GM12878 (cell line): ENCODE measurements at regions not wholly inside any gene's neighbourhood (a gene's known extent, or its start where the extent isn't known, plus 50 kb on each side); places are given as distances from the start of the nearest gene placed in this dataset.
A peak's percentile ranks its signal among the peaks of the same experiment; 100 is the strongest.

Source experiments
- ATAC-seq: fragments of 200-7000 bp; cut with Tn5 transposase; 3 replicates; pipeline ENCODE4 v1.9.1; 2020; ENCODE audit warnings: mild to moderate bottlenecking, moderate library complexity
- BruUV-seq: library from RNA; stranded (reverse); fragments of 400-500 nt; replicated peaks from 2 replicates; lab custom pipeline; 2021; lab: Mats Ljungman, UMichigan
- CTCF ChIA-PET: fragments of 300-600 bp; sonication (Branson Sonifier 250); formaldehyde crosslinking; extraction: SDS; loops from one replicate; lab custom pipeline; 2021; ENCODE audit warnings: inconsistent platforms; lab: Yijun Ruan, JAX
- POLR2A ChIA-PET: fragments of 350-600 bp; formaldehyde crosslinking; extraction: SDS; loops from one replicate; lab custom pipeline; 2021; ENCODE audit warnings: inconsistent platforms; lab: Charles Lee
- RAD21 ChIA-PET: fragments of 300-600 bp; sonication (Branson Sonifier 250); formaldehyde crosslinking; loops from one replicate; lab custom pipeline; 2023; ENCODE audit warnings: antibody characterized with exemption; ENCODE audit not compliant: unreplicated experiment; lab: Charles Lee
- SMC1A ChIA-PET: fragments of 300-600 bp; sonication (Branson Sonifier 250); formaldehyde crosslinking; loops from one replicate; lab custom pipeline; 2023; ENCODE audit not compliant: unreplicated experiment, uncharacterized antibody; lab: Charles Lee
- DNase-seq: peaks from one replicate; pipeline ENCODE4 v3.0.0-alpha.2; 2011; ENCODE audit warnings: low read depth, low spot score
- FAIRE-seq: peaks from 3 replicates; lab custom pipeline; 2011; peaks lifted over from hg19 to GRCh38; lab: Jason Lieb, UNC
- H2AFZ ChIP-seq: 2 replicates; pipeline ENCODE4 v1.6.0; 2011; ENCODE audit warnings: low read depth, low read length, control low read depth; ENCODE audit not compliant: control insufficient read depth
- H3K27ac ChIP-seq: 2 replicates; pipeline ENCODE4 v1.5.1; 2011; ENCODE audit warnings: control low read depth; ENCODE audit not compliant: control insufficient read depth, insufficient read depth
- H3K27me3 ChIP-seq, 2 experiments: replicated peaks in 1 of 2; 2 replicates each; pipeline versions ENCODE4 v1.6.0 to v1.6.1; 2011; ENCODE audit warnings: low read length in 1 of 2; ENCODE audit not compliant: control insufficient read depth in 2 of 2, insufficient read depth in 2 of 2
- H3K36me3 ChIP-seq, 2 experiments: 2 replicates each; pipeline ENCODE4 v1.5.1; 2011; ENCODE audit warnings: low read length in 1 of 2; ENCODE audit not compliant: control insufficient read depth in 2 of 2, insufficient read depth in 2 of 2
- H3K4me1 ChIP-seq: 2 replicates; pipeline ENCODE4 v1.6.1; 2011; ENCODE audit warnings: mild to moderate bottlenecking, low read length, moderate library complexity, mixed read lengths; ENCODE audit not compliant: control insufficient read depth, insufficient read depth
- H3K4me2 ChIP-seq: 2 replicates; pipeline ENCODE4 v1.6.0; 2011; ENCODE audit warnings: control low read depth; ENCODE audit not compliant: control insufficient read depth, insufficient read depth
- H3K4me3 ChIP-seq: fragments of 200-600 bp; sonication (generic); 2 replicates; pipeline ENCODE4 v1.5.1; 2016
- H3K79me2 ChIP-seq: 2 replicates; pipeline ENCODE4 v1.6.0; 2011; ENCODE audit warnings: low read length; ENCODE audit not compliant: control insufficient read depth, insufficient read depth
- H3K9ac ChIP-seq: 2 replicates; pipeline ENCODE4 v1.8.0; 2011; ENCODE audit warnings: low read length, control low read depth, mixed read lengths; ENCODE audit not compliant: control insufficient read depth, insufficient read depth
- H3K9me3 ChIP-seq: replicated peaks from 3 replicates; pipeline ENCODE4 v1.5.1; 2011; ENCODE audit warnings: mild to moderate bottlenecking, low read length; ENCODE audit not compliant: control insufficient read depth, insufficient read depth
- H4K20me1 ChIP-seq: 2 replicates; pipeline ENCODE4 v1.6.0; 2011; ENCODE audit not compliant: control insufficient read depth, insufficient read depth
- BCL3 ChIP-seq: IDR thresholded peaks from 2 replicates; pipeline ENCODE4 v1.6.1; 2011; ENCODE audit warnings: borderline replicate concordance, low read depth, mild to moderate bottlenecking, moderate library complexity, low read length; ENCODE audit not compliant: insufficient read depth, poor library complexity, severe bottlenecking
- CBX3 ChIP-seq: fragments of 200-600 bp; sonication (generic); IDR thresholded peaks from 2 replicates; pipeline ENCODE4 v1.6.1; 2016; ENCODE audit warnings: low read depth, borderline replicate concordance
- CHD4 ChIP-seq: fragments of 200-600 bp; sonication (generic); IDR thresholded peaks from 2 replicates; pipeline ENCODE4 v1.6.1; 2016; ENCODE audit warnings: mild to moderate bottlenecking
- CTCF ChIP-seq, 3 experiments: IDR thresholded peaks in 2 of 3; conservative IDR thresholded peaks in 1 of 3; 2 replicates each; pipeline ENCODE4 v1.5.1; 2011; ENCODE audit warnings: low read depth in 3 of 3, low read length in 3 of 3, mild to moderate bottlenecking in 3 of 3, control low read depth in 2 of 3, moderate library complexity in 2 of 3, inconsistent platforms in 1 of 3, mixed read lengths in 1 of 3; ENCODE audit not compliant: control insufficient read depth in 2 of 3, insufficient read depth in 1 of 3; ENCODE audit errors: extremely low read depth in 1 of 3
- E4F1 ChIP-seq: fragments of 450-650 bp; IDR thresholded peaks from 2 replicates; pipeline ENCODE4 v1.6.1; 2018; ENCODE audit warnings: borderline replicate concordance, mild to moderate bottlenecking; ENCODE audit not compliant: partially characterized antibody
- EGR1 ChIP-seq, 2 experiments: IDR thresholded peaks; 1 replicate in 1 of 2; 2 replicates in 1 of 2; pipeline ENCODE4 v1.6.1; 2011 to 2012; ENCODE audit warnings: low read depth in 2 of 2, low read length in 2 of 2, borderline replicate concordance in 1 of 2, mild to moderate bottlenecking in 1 of 2, moderate library complexity in 1 of 2
- FOXK2 ChIP-seq: fragments of 450-650 bp; IDR thresholded peaks from 2 replicates; pipeline ENCODE4 v1.6.1; 2017; ENCODE audit warnings: mild to moderate bottlenecking, moderate library complexity
- HCFC1 ChIP-seq: fragments of 150-350 bp; IDR thresholded peaks from 2 replicates; pipeline ENCODE4 v1.6.1; 2014; ENCODE audit warnings: low read length
- IRF3 ChIP-seq: fragments of 450-650 bp; IDR thresholded peaks from 2 replicates; pipeline ENCODE4 v1.6.1; 2014; ENCODE audit warnings: mild to moderate bottlenecking
- IRF5 ChIP-seq: fragments of 450-650 bp; IDR thresholded peaks from 2 replicates; pipeline ENCODE4 v1.6.1; 2017; ENCODE audit warnings: borderline replicate concordance
- RAD21 ChIP-seq: IDR thresholded peaks from 2 replicates; pipeline ENCODE4 v1.6.1; 2011; ENCODE audit warnings: mild to moderate bottlenecking, low read depth, low read length, moderate library complexity; ENCODE audit not compliant: insufficient read depth
- RBBP5 ChIP-seq: fragments of 200-600 bp; sonication (generic); conservative IDR thresholded peaks from 2 replicates; pipeline ENCODE4 v1.6.1; 2016
- YY1 ChIP-seq: IDR thresholded peaks from 2 replicates; pipeline ENCODE4 v1.6.1; 2011; ENCODE audit warnings: low read depth, mild to moderate bottlenecking, low read length
- ZBED1 ChIP-seq: IDR thresholded peaks from 2 replicates; pipeline ENCODE4 v1.6.1; 2016; ENCODE audit warnings: borderline replicate concordance
- ZNF622 ChIP-seq: fragments of 450-650 bp; IDR thresholded peaks from 2 replicates; pipeline ENCODE4 v1.6.1; 2017; ENCODE audit warnings: mild to moderate bottlenecking, inconsistent platforms
- in situ Hi-C: fragments of 300-500 bp; cut with MboI; formaldehyde crosslinking; loops from 9 replicates; pipeline ENCODE4 v1.14.3; 2018; ENCODE audit warnings: mixed read lengths
- intact Hi-C: fragments of 100-400 bp; cut with micrococcal nuclease; formaldehyde crosslinking; loops from one replicate; pipeline ENCODE4 v1.14.2; 2022; ENCODE audit not compliant: unreplicated experiment

- TF ChIP-seq E4F1 = no peak
- no peak for TF ChIP-seq HCFC1
- TF ChIP-seq EGR1 (IDR thresholded peaks at IDR 0.05; ENCODE audit: borderline replicate concordance in 1 of 2, low read depth in 2 of 2, low read length in 2 of 2) = no peak
- no peak for TF ChIP-seq FOXK2
- TF ChIP-seq ZNF622 = no peak
These were observed 1085.4 kb downstream of the SLC6A15 start (continued) for GRCh38 chr12:83827193-83827592.

GRCh38 chr12:83826112-83826511 lies 1086.5 kb downstream of the SLC6A15 start:
- H3K4me3 ChIP-seq = no peak overlapping the region
- H3K27me3 ChIP-seq = no peaks in the 10 kb centered on the region
- no peaks in the 10 kb centered on the region for H4K20me1 ChIP-seq
- ChIA-PET SMC1A (interaction anchor here (0.5 to 2.7 kb wide), 14 partner anchors 16 to 1140 kb away, joined by 3 to 12 read pairs (median 5); no protein-coding TSS in a partner anchor), POLR2A (no interaction called here), CTCF (interaction anchor here (0.6 to 7.9 kb wide), 49 partner anchors 8 to 1436 kb away, joined by 3 to 120 read pairs (median 4); partner anchors contain the start of gene TMTC2), RAD21 (interaction anchor here (0.7 to 8.7 kb wide), 16 partner anchors 80 to 1305 kb away, joined by 3 to 109 read pairs (median 4); partner anchors contain the start of gene TMTC2)
- no TSS peak for BruUV-seq
- no peak overlapping the region for H2AFZ ChIP-seq
- H3K79me2 ChIP-seq = no peaks in the 10 kb centered on the region
- no peaks in the 10 kb centered on the region for H3K4me1 ChIP-seq
- in situ Hi-C loops (loop anchor here (5.0 to 10.0 kb wide), 3 partner anchors 679 to 1301 kb away; partner anchors contain the start of gene TMTC2), intact Hi-C loops (loop anchor here (1.0 kb wide), 1 partner anchor 677 kb away; no protein-coding TSS in a partner anchor)
- H3K9ac ChIP-seq = no peak overlapping the region
- no peak for DNase-seq
- H3K4me2 ChIP-seq = no peak overlapping the region
- H3K9me3 ChIP-seq = no peaks in the 10 kb centered on the region
- peak; percentile 79 for ATAC-seq
- no peaks in the 10 kb centered on the region for H3K36me3 ChIP-seq
- no peak overlapping the region for H3K27ac ChIP-seq
- FAIRE-seq = no peak
- TF ChIP-seq ZBED1 (no peak), CTCF (IDR thresholded peaks at IDR 0.05 in 2 of 3, conservative IDR thresholded peaks at IDR 0.05 in 1 of 3; ENCODE audit: control insufficient read depth in 2 of 3, extremely low read depth in 1 of 3, insufficient read depth in 1 of 3, low read depth in 3 of 3, low read length in 3 of 3) (peak; percentile 58 to 81 (median 70)), RBBP5 (no peak), IRF5 (no peak), CHD4 (no peak), CBX3 (no peak), RAD21 (peak; percentile 56), BCL3 (no peak), IRF3 (no peak), YY1 (0 out of 2 replicates have a peak, but pooled peaks have one; percentile 19)
